ENCODE measurements at regions not wholly inside any gene's neighbourhood (a gene's known extent, or its start where the extent isn't known, plus 50 kb on each side); places are given as distances from the start of the nearest gene placed in this dataset.
"Not testable (repeated sequence)": the region's sequence is repeated elsewhere in the genome, so short reads cannot be mapped to it uniquely, and the experiment has no call there.

DNA sequence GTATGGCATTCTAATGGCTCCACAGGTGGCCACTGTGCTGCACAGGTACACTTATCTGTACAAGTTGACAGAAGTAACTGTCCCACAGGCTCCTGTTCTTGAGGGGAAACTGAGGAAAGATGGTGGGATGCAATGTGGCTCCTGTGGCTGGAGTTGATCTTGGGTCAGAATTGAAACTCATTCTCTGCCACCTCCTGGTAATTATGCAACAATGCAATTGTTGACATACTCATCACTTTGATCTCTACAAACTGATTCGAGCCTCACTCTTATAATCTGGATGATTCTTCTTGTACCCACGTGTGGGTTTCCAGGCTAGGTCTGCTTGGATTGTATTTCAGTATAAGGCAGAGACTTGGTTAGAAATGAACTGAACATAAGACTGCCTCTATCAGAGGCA is 148.8 kb downstream of the CCNG2 start:
- DNase-seq (ENCODE audit: extremely low read depth in 1 of 2, low read depth in 1 of 2): no peak

- DNase-seq (ENCODE audit: extremely low read depth in 1 of 2, low read depth in 1 of 2): no peak
These were observed 149.5 kb downstream of the CCNG2 start for GRCh38 chr4:77306496-77306895.

DNA sequence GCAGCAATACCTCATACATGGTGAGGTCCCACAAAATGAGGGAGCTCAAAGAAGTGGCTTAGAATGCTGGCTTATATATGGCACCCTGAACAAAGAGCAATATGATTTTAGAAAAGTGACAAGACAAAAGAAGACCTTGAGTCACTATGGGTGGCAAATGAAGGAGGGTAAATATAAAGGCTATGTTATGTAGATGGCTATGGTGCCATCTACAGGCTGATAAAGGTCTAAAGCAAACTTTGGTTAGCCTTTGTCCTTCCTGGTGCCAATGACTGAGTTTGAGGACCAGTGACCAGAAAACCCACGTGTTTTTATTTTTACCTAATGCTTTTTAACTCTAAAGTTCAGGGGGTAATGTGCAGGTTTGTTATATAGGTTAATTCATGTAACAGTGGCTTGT is 151.8 kb downstream of the CCNG2 start:
- no peak for DNase-seq (ENCODE audit: extremely low read depth in 1 of 2, low read depth in 1 of 2)

DNA sequence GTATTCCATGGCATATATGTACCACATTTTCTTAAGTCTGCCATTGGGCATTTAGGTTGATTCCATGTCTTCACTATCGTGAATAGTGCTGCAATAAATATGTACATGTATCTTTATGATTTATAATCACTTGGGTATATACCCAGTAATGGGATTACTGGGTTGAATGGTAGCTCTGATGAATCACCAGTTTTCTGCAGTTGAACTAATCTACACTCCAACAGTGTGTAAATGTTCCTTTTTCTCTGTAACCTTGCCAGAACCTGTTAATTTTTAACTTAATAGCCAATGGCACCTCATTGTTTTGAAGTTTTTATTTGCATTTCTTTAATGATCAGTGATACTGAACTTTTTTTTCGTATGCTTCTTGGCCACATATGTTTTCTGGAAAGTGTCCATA is 152.5 kb downstream of the CCNG2 start:
- no peak for DNase-seq (ENCODE audit: extremely low read depth in 1 of 2, low read depth in 1 of 2)

DNA sequence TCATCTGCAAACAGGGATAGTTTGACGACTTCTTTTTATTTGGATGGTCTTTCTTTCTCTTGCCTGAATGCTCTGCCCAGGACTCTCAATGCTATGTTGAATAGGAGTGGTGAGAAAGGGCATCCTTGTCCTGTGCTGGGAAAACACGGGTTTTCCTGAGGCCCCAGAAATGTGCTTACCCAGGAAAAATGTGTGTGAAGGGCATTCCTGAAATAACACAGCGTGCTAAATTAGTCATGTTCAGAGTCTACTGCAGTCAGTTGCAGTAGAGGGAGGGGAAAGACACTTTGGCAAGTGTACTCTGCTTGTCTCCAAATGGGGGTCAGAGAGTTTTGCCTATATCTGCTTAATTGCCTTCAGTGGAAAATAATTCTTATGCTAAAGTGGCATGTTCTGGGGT is 153.9 kb downstream of the CCNG2 start:
- no peak for DNase-seq (ENCODE audit: extremely low read depth in 1 of 2, low read depth in 1 of 2)

- DNase-seq (ENCODE audit: extremely low read depth in 1 of 2, low read depth in 1 of 2): no peak
These were observed 157.7 kb downstream of the CCNG2 start for GRCh38 chr4:77314697-77315096.

GRCh38 chr4:77327151-77327550 is 170.1 kb downstream of the CCNG2 start:
- no peak for DNase-seq (ENCODE audit: extremely low read depth in 1 of 2, low read depth in 1 of 2)

DNA sequence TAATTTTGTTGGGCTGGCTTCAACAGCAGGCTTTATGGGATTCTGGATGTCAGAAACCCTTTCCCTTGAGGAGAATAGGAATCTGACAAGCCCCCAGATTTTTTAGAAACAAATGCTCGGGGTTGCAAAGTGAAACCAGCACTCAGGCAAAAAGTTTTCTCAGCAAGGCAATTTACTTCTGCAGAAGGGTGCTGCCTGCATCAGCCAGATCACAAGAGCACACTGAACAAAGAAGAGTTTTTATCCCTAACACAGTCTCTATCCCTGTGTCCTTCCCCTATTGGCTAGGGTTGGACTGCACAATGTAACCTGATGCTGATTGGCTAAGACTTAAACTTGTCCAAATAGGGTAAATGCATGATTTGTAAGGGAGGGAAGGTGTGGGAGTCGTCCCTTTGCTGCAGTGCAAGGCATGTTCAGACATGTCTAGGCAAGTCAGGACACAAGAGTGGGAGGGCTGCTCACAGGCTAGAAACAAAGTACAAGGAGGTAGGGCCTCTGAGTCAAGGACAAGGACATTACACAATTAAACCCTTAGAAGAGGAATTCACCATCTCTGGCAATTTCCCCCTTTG is 175.8 kb downstream of the CCNG2 start:
- no peak for DNase-seq (ENCODE audit: extremely low read depth in 1 of 2, low read depth in 1 of 2)

- no peak for DNase-seq (ENCODE audit: extremely low read depth in 1 of 2, low read depth in 1 of 2)
These were observed 179.6 kb downstream of the CCNG2 start for GRCh38 chr4:77336411-77337142.

DNA sequence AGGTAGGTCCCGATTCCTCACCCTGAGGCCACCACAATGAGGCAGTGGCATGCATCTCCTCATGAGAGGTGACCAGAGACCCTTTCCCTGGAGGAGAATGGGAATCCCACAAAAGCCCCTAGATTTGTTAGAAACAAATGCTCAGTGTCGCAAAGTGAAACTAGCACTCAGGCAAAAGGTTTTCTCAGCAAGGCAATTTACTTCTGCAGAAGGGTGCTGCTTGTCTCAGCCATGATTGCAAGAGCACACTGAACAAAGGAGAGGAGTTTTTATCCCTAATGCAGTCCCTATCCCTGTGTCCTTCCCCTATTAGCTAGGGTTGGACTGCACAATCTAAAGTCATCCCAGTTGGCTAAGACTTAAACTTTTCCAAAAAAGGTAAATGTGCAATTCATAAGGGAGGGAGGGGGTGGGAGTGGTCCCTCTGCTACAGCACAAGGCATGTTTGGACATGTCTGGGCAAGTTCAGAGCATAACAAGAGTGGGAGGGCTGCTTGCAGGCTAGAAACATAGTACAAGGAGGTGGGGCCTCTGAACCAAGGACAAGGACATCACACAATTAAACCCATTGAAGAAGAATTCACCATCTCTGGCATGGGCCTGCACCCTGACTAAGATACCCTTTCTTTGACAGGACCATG is 185.3 kb downstream of the CCNG2 start:
- DNase-seq (ENCODE audit: extremely low read depth in 1 of 2, low read depth in 1 of 2): no peak

- no peak for DNase-seq (ENCODE audit: extremely low read depth in 1 of 2, low read depth in 1 of 2)
These were observed 187.0 kb downstream of the CCNG2 start for GRCh38 chr4:77344001-77344400.

GRCh38 chr4:77344784-77345183 is 187.8 kb downstream of the CCNG2 start:
- DNase-seq (ENCODE audit: extremely low read depth in 1 of 2, low read depth in 1 of 2): no peak

GRCh38 chr4:77347351-77347966 is 190.5 kb downstream of the CCNG2 start:
- no peak for DNase-seq (ENCODE audit: extremely low read depth in 1 of 2, low read depth in 1 of 2)

- no peak for DNase-seq (ENCODE audit: extremely low read depth in 1 of 2, low read depth in 1 of 2)
These were observed 191.8 kb downstream of the CCNG2 start for GRCh38 chr4:77348815-77349214.

DNA sequence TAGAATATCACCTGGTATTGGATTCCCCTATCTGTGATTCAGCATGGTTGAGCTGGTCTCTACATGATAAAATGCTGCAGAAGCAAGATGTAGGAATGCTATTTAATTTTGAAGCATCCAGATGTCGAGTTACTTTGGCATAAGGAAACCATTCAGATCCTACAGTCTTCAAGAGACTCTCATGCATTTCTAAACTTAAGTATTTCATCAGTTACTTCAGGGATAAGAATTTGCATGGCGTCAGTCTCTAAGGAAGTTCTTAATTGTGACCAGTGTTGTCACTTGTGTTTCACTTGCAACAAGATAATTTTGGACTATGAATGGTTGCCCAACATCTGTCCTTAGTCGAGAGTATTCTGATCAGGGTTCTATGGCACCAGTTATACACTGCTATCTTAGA is 192.4 kb downstream of the CCNG2 start:
- no peak for DNase-seq (ENCODE audit: extremely low read depth in 1 of 2, low read depth in 1 of 2)

GRCh38 chr4:77349796-77350195 is 192.8 kb downstream of the CCNG2 start:
- DNase-seq (ENCODE audit: extremely low read depth in 1 of 2, low read depth in 1 of 2): no peak

DNA sequence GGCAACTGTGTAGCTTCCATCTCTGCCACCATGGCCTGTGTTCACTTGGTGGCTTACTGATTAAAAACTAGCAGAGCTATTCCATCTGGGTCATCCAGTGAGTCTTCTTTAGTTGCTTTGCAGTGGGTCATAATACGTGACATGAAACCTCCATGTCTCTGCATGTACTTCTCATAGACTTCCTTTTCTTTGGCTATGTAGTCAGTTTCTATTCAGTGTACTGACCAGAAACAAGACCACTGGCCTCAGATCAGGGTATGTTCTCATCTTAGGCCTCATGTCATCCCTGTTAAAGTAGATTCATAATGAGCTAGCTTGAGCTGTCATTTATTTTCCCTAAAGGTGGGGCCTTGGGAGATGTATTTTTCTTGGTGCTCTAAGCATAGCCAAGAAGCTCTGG is 195.2 kb downstream of the CCNG2 start:
- DNase-seq (ENCODE audit: extremely low read depth in 1 of 2, low read depth in 1 of 2): no peak

GRCh38 chr4:77353724-77354315 is 196.8 kb downstream of the CCNG2 start:
- not testable (repeated sequence) for DNase-seq (ENCODE audit: extremely low read depth in 1 of 2, low read depth in 1 of 2)

DNA sequence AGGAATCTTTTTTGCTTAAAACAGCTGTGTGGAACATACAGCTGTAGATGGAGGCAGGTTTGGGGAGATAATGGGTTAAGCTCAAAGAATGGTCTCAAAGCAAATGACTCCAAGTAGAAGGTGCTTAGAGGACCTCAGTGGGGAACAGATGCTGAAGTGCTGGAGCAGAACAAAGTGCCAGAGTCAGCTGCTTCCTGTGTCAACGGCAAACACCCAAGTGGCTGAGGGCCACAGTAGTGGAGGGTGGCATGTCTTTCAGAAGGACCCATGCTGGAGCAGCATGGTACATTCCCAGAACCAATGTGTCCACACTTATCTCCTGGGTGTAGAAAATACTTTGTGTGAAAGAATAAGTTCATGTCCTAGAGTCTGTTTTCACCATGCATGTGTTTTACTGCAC is 197.5 kb downstream of the CCNG2 start:
- no peak for DNase-seq (ENCODE audit: extremely low read depth in 1 of 2, low read depth in 1 of 2)

- no peak for DNase-seq (ENCODE audit: extremely low read depth in 1 of 2, low read depth in 1 of 2)
These were observed 198.7 kb downstream of the CCNG2 start for GRCh38 chr4:77355731-77356130.

DNA sequence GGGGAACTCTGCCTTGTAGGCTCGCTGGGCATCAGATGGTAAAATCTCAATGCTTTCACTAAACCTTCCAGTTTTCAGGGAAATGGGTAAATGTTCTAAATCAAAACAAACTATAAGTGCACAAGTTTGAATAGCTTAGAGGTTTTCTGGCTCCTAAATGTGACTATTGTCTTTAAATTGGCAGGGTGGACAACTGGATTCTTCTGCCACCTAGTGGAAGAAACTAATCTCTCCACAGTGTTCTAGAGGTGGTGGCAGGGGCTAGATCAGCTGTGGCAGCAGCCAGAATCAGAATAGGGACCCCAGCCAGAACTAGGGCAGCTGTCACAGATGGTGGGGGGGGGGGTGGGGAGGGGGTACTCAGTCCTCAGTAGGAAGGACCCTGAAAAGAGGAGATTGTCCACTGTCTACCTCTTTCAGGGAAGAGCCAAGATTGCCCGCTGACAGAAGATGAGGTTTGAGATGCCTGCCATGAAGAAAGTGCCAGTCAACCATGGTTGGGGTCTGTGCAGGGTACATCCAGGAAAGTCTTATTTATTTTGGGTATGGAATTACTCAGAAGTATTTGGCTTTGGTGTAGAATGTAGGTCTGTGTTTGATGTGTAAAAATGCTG is 201.4 kb downstream of the CCNG2 start:
- DNase-seq (ENCODE audit: extremely low read depth in 1 of 2, low read depth in 1 of 2): no peak

Data from activated CD8-positive, alpha-beta memory T cell treated with anti-CD3 and anti-CD28 coated beads for 1 hour (primary cell).